ENCODE measurements at regions not wholly inside any gene's neighbourhood (a gene's known extent, or its start where the extent isn't known, plus 50 kb on each side); places are given as distances from the start of the nearest gene placed in this dataset.

- TF ChIP-seq CTCF (IDR thresholded peaks at IDR 0.05): no peak
- no peak for TF ChIP-seq POLR2AphosphoS5 (IDR thresholded peaks at IDR 0.05)
- TF ChIP-seq POLR2A (IDR thresholded peaks at IDR 0.05; ENCODE audit: low read depth): no peak
- no peak for TF ChIP-seq EP300 (IDR thresholded peaks at IDR 0.05)
These were observed 345.9 kb upstream of the SMIM30 start for GRCh38 chr7:113464096-113464855.

Measured in esophagus muscularis mucosa (tissue), 4 donors.